ENCODE measurements at regions not wholly inside any gene's neighbourhood (a gene's known extent, or its start where the extent isn't known, plus 50 kb on each side); places are given as distances from the start of the nearest gene placed in this dataset.

- no peak for TF ChIP-seq CTCF (IDR thresholded peaks at IDR 0.05)
- no peak for TF ChIP-seq POLR2A (IDR thresholded peaks at IDR 0.05)
- TF ChIP-seq POLR2AphosphoS5 (IDR thresholded peaks at IDR 0.05): no peak
These were observed 376.4 kb downstream of the FGF9 start for GRCh38 chr13:22047082-22047784.
